Fibroblast of lung (primary cell): ENCODE measurements at regions not wholly inside any gene's neighbourhood (a gene's known extent, or its start where the extent isn't known, plus 50 kb on each side); places are given as distances from the start of the nearest gene placed in this dataset.

ENCODE experiments used
- EZH2 ChIP-seq: IDR thresholded peaks from 2 replicates; pipeline ENCODE4 v1.5.1; 2012; ENCODE audit warnings: low read length, control low read depth, mild to moderate bottlenecking; ENCODE audit errors: missing control alignments
- TF ChIP-seq, protein P1 (sequence below), 2 donors: IDR thresholded peaks in 1 of 2; conservative IDR thresholded peaks in 1 of 2; 1 replicate in 1 of 2; 2 replicates in 1 of 2; pipeline ENCODE4 v1.5.1; 2011 to 2012; ENCODE audit warnings: low read length in 2 of 2, control low read depth in 1 of 2, inconsistent platforms in 1 of 2, low read depth in 1 of 2, mild to moderate bottlenecking in 1 of 2

DNA sequence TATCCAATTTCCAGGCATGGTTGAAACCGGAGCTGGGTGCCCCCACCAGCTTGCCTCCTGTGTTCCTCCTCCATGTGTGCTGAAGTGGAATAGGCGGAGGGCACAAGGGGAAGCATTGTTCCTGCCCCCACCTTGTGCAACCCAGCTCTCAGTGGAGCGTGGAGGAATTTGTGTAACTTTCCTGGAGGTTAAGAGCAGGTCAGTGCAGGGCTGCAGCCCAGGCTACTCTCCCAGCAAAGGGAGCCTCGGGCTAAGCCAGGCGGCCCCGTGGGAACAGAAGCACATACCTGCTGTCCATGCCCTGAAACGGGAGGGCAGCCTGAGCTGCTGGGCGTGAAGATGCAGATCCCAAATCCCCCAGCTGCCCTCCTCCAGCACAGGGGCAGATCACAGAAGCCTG is 158.8 kb upstream of the LHX1 start:
- TF ChIP-seq, protein P1, sequence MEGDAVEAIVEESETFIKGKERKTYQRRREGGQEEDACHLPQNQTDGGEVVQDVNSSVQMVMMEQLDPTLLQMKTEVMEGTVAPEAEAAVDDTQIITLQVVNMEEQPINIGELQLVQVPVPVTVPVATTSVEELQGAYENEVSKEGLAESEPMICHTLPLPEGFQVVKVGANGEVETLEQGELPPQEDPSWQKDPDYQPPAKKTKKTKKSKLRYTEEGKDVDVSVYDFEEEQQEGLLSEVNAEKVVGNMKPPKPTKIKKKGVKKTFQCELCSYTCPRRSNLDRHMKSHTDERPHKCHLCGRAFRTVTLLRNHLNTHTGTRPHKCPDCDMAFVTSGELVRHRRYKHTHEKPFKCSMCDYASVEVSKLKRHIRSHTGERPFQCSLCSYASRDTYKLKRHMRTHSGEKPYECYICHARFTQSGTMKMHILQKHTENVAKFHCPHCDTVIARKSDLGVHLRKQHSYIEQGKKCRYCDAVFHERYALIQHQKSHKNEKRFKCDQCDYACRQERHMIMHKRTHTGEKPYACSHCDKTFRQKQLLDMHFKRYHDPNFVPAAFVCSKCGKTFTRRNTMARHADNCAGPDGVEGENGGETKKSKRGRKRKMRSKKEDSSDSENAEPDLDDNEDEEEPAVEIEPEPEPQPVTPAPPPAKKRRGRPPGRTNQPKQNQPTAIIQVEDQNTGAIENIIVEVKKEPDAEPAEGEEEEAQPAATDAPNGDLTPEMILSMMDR (conservative IDR thresholded peaks at IDR 0.05 in 1 of 2, IDR thresholded peaks at IDR 0.05 in 1 of 2; ENCODE audit: low read depth in 1 of 2, low read length in 2 of 2) = no peak
- no peak for TF ChIP-seq EZH2
